Suprapubic skin (tissue), 4 donors: ENCODE measurements at regions not wholly inside any gene's neighbourhood (a gene's known extent, or its start where the extent isn't known, plus 50 kb on each side); places are given as distances from the start of the nearest gene placed in this dataset.

ENCODE experiments used
- CTCF ChIP-seq, 2 donors: fragments of 200-600 bp in 1 of 2; fragments of 450-650 bp in 1 of 2; sonication (generic) in 1 of 2; IDR thresholded peaks; one replicate each; pipeline ENCODE4 v1.5.1; 2016 to 2019; ENCODE audit warnings: antibody characterized with exemption in 2 of 2, mild to moderate bottlenecking in 1 of 2, moderate library complexity in 1 of 2
- EP300 ChIP-seq: sonication (generic); formaldehyde crosslinking; IDR thresholded peaks from one replicate; pipeline ENCODE4 v1.6.1; 2017; ENCODE audit warnings: antibody characterized with exemption
- POLR2A ChIP-seq, 2 donors: fragments of 450-650 bp; IDR thresholded peaks; one replicate each; pipeline ENCODE4 v1.6.1; 2017; ENCODE audit warnings: antibody characterized with exemption in 2 of 2, mild to moderate bottlenecking in 2 of 2, moderate library complexity in 2 of 2
- POLR2AphosphoS5 ChIP-seq, 3 donors: sonication (generic); formaldehyde crosslinking; IDR thresholded peaks; one replicate each; pipeline ENCODE4 v1.6.1; 2017; ENCODE audit warnings: antibody characterized with exemption in 3 of 3

- TF ChIP-seq CTCF (IDR thresholded peaks at IDR 0.05) (no peak), EP300 (no peak), POLR2AphosphoS5 (IDR thresholded peaks at IDR 0.05) (no peak), POLR2A (IDR thresholded peaks at IDR 0.05) (no peak)
Observed at GRCh38 chr22:47697861-47698260, 935.4 kb downstream of the TBC1D22A start.
